ENCODE measurements at regions not wholly inside any gene's neighbourhood (a gene's known extent, or its start where the extent isn't known, plus 50 kb on each side); places are given as distances from the start of the nearest gene placed in this dataset.

DNA sequence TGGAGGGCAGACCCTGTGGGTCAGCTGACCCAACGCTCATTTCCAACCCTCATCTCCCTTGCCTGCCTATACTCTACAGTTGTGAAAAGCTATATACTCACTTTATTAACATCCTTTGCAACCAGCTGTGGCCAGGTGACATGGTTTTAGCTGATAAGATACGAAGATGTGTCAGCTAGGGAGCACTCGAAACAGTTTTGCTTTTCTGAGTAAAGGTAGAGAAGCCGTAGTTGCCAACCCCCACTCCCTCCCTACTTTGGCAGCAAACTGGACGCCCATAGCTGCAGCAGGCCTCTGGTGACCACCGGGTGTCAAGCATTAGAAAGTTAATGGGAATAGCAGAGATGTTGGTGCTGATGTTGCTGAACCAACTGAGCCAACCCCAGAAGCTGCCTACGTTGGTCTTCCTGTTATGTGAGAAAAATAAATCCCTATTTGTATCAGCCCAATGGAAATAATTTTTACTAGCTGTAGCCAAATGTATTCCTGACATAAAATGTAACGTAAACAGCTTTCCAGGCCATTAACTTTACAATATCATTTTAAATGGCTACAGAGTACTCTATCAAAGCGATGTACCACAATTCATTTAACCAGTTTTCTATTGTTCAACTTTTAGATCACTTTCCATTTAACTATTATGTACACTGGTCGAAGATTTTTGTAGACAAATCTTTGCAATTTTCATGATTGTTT lies 98.5 kb upstream of the TMCC3 start:
- no peaks in the 10 kb centered on the region for H3K36me3 ChIP-seq (ENCODE audit: control insufficient read depth, insufficient read depth, low read length)
- ChIA-PET POLR2A (no interaction called here), CTCF (no interaction called here)
- ATAC-seq (no peak), DNase-seq (ENCODE audit: low read depth, low spot score) (no peak)
- H3K4me3 ChIP-seq (ENCODE audit: low read depth in 2 of 2, low read length in 2 of 2): no peak overlapping the region
- no peaks in the 10 kb centered on the region for H3K9me3 ChIP-seq (ENCODE audit: control insufficient read depth, insufficient read depth, low read depth, low read length)
- TF ChIP-seq POLR2AphosphoS5 (IDR thresholded peaks at IDR 0.05; ENCODE audit: low read depth, low read length) (no peak), TCF7L2 (IDR thresholded peaks at IDR 0.05; ENCODE audit: low read depth, low read length) (no peak)
- TF ChIP-seq, protein P1, sequence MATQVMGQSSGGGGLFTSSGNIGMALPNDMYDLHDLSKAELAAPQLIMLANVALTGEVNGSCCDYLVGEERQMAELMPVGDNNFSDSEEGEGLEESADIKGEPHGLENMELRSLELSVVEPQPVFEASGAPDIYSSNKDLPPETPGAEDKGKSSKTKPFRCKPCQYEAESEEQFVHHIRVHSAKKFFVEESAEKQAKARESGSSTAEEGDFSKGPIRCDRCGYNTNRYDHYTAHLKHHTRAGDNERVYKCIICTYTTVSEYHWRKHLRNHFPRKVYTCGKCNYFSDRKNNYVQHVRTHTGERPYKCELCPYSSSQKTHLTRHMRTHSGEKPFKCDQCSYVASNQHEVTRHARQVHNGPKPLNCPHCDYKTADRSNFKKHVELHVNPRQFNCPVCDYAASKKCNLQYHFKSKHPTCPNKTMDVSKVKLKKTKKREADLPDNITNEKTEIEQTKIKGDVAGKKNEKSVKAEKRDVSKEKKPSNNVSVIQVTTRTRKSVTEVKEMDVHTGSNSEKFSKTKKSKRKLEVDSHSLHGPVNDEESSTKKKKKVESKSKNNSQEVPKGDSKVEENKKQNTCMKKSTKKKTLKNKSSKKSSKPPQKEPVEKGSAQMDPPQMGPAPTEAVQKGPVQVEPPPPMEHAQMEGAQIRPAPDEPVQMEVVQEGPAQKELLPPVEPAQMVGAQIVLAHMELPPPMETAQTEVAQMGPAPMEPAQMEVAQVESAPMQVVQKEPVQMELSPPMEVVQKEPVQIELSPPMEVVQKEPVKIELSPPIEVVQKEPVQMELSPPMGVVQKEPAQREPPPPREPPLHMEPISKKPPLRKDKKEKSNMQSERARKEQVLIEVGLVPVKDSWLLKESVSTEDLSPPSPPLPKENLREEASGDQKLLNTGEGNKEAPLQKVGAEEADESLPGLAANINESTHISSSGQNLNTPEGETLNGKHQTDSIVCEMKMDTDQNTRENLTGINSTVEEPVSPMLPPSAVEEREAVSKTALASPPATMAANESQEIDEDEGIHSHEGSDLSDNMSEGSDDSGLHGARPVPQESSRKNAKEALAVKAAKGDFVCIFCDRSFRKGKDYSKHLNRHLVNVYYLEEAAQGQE (IDR thresholded peaks at IDR 0.05; ENCODE audit: insufficient read depth in 1 of 2, low read depth in 2 of 2, low read length in 1 of 2): no peak
- TF ChIP-seq, protein P2, sequence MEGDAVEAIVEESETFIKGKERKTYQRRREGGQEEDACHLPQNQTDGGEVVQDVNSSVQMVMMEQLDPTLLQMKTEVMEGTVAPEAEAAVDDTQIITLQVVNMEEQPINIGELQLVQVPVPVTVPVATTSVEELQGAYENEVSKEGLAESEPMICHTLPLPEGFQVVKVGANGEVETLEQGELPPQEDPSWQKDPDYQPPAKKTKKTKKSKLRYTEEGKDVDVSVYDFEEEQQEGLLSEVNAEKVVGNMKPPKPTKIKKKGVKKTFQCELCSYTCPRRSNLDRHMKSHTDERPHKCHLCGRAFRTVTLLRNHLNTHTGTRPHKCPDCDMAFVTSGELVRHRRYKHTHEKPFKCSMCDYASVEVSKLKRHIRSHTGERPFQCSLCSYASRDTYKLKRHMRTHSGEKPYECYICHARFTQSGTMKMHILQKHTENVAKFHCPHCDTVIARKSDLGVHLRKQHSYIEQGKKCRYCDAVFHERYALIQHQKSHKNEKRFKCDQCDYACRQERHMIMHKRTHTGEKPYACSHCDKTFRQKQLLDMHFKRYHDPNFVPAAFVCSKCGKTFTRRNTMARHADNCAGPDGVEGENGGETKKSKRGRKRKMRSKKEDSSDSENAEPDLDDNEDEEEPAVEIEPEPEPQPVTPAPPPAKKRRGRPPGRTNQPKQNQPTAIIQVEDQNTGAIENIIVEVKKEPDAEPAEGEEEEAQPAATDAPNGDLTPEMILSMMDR (IDR thresholded peaks at IDR 0.05): no peak
- in situ Hi-C loops (cut with HindIII; ENCODE audit: low pct_unique_long_range_greater_than_20kb, low sequenced_read_pairs) (no loop called here), intact Hi-C loops (cut with micrococcal nuclease; ENCODE audit: unreplicated experiment) (no loop called here)
- no TSS peak for BruUV-seq (replicated peaks)
- H3K27ac ChIP-seq (ENCODE audit: low read length): no peak overlapping the region
- H3K4me1 ChIP-seq (ENCODE audit: control insufficient read depth, insufficient read depth, low read length): no peaks in the 10 kb centered on the region
- H3K27me3 ChIP-seq (ENCODE audit: control insufficient read depth, insufficient read depth, low read length): peaks cover 18% of the 10 kb centered on the region

- peaks cover 23% of the 10 kb centered on the region for H3K27me3 ChIP-seq (ENCODE audit: control insufficient read depth, insufficient read depth, low read length)
- H3K27ac ChIP-seq (ENCODE audit: low read length): no peak overlapping the region
- no peaks in the 10 kb centered on the region for H3K36me3 ChIP-seq (ENCODE audit: control insufficient read depth, insufficient read depth, low read length)
- intact Hi-C loops (cut with micrococcal nuclease; ENCODE audit: unreplicated experiment) (no loop called here), in situ Hi-C loops (cut with HindIII; ENCODE audit: low pct_unique_long_range_greater_than_20kb, low sequenced_read_pairs) (no loop called here)
- ATAC-seq: no peak
- TF ChIP-seq POLR2AphosphoS5 (IDR thresholded peaks at IDR 0.05; ENCODE audit: low read depth, low read length): no peak
- TF ChIP-seq, protein P2 (IDR thresholded peaks at IDR 0.05): no peak
- no peak for TF ChIP-seq TCF7L2 (IDR thresholded peaks at IDR 0.05; ENCODE audit: low read depth, low read length)
- TF ChIP-seq SIN3A (IDR thresholded peaks at IDR 0.05; ENCODE audit: borderline replicate concordance, insufficient read depth, low read depth, low read length): no peak
- TF ChIP-seq, protein P1 (IDR thresholded peaks at IDR 0.05; ENCODE audit: insufficient read depth in 1 of 2, low read depth in 2 of 2, low read length in 1 of 2): no peak
- POLR2A ChIA-PET: interaction anchor here (0.7 kb wide), 2 partner anchors 11 to 502 kb away, joined by 3 read pairs; no protein-coding TSS in a partner anchor
- H3K4me1 ChIP-seq (ENCODE audit: control insufficient read depth, insufficient read depth, low read length): no peaks in the 10 kb centered on the region
- no peak for DNase-seq (ENCODE audit: low read depth, low spot score)
- H3K4me3 ChIP-seq (ENCODE audit: low read depth in 2 of 2, low read length in 2 of 2): no peak overlapping the region
- BruUV-seq (replicated peaks): no TSS peak
- H3K9me3 ChIP-seq (ENCODE audit: control insufficient read depth, insufficient read depth, low read depth, low read length): no peaks in the 10 kb centered on the region
- CTCF ChIA-PET: no interaction called here
Measured at GRCh38 chr12:94745562-94745961, 95.2 kb upstream of the TMCC3 start.

All from Panc1 (cell line).